ENCODE measurements at regions not wholly inside any gene's neighbourhood (a gene's known extent, or its start where the extent isn't known, plus 50 kb on each side); places are given as distances from the start of the nearest gene placed in this dataset.

- intact Hi-C loops (cut with micrococcal nuclease): no loop called here
- ATAC-seq (ENCODE audit: low read depth) (no peak), DNase-seq (no peak)
- no peak overlapping the region for H4K8ac ChIP-seq (ENCODE audit: low read depth in 2 of 2, low read length in 2 of 2)
- WGBS, 2 experiments (ENCODE audit: extremely low coverage in 2 of 2, insufficient read length in 1 of 2): 75% methylated on average over 1 of the region's 2 CpGs; no CpG with 5 or more reads in 1 of the 2 experiments
- no peaks in the 10 kb centered on the region for H3K4me1 ChIP-seq (ENCODE audit: control insufficient read depth, insufficient read depth, low read length)
- BruUV-seq (replicated peaks): no TSS peak
- H2BK120ac ChIP-seq (ENCODE audit: low read depth, low read length): no peak overlapping the region
- no peak overlapping the region for H3K4ac ChIP-seq (ENCODE audit: low read depth, low read length)
- H3K23ac ChIP-seq (ENCODE audit: low read depth, low read length): no peak overlapping the region
- no peaks in the 10 kb centered on the region for H3K9me1 ChIP-seq (ENCODE audit: insufficient read depth, low read length)
- no peaks in the 10 kb centered on the region for H3K36me3 ChIP-seq (ENCODE audit: control insufficient read depth, insufficient read depth, low read length)
- no peak overlapping the region for H3K4me2 ChIP-seq (ENCODE audit: low read depth, low read length)
- in situ Hi-C loops (cut with MboI; ENCODE audit: low sequenced_read_pairs): no loop called here
- no peak overlapping the region for H2BK20ac ChIP-seq (ENCODE audit: low read depth, low read length)
- no peak overlapping the region for H2BK5ac ChIP-seq (ENCODE audit: low read depth, low read length, poor library complexity, severe bottlenecking)
- no peak overlapping the region for H2AFZ ChIP-seq (replicated peaks; ENCODE audit: low read length, poor library complexity)
- H3K27me3 ChIP-seq (ENCODE audit: control insufficient read depth, insufficient read depth, low read length): no peaks in the 10 kb centered on the region
- no peaks in the 10 kb centered on the region for H3K79me1 ChIP-seq (ENCODE audit: low read depth in 1 of 2, low read length in 2 of 2)
- ChIA-PET CTCF (no interaction called here), POLR2A (ENCODE audit: unreplicated experiment) (no interaction called here)
- H3K9me3 ChIP-seq (ENCODE audit: control insufficient read depth, insufficient read depth, low read length): no peaks in the 10 kb centered on the region
- no peak overlapping the region for H2BK15ac ChIP-seq (ENCODE audit: low read depth, low read length)
- H3K4me3 ChIP-seq (ENCODE audit: insufficient read depth, low read depth, low read length): no peak overlapping the region
- dilution Hi-C loops (cut with HindIII; ENCODE audit: low sequenced_read_pairs, unreplicated experiment): no loop called here
- H3K56ac ChIP-seq (ENCODE audit: extremely low read depth, insufficient read depth, low read length): no peak overlapping the region
- no peak for TF ChIP-seq CHD1 (IDR thresholded peaks at IDR 0.05; ENCODE audit: low read depth, low read length)
- no peak for TF ChIP-seq FOS (IDR thresholded peaks at IDR 0.05; ENCODE audit: low read depth, low read length)
- no peak for TF ChIP-seq NFE2L2 (IDR thresholded peaks at IDR 0.05; ENCODE audit: low read depth, low read length)
- TF ChIP-seq ELK1 (IDR thresholded peaks at IDR 0.05; ENCODE audit: borderline replicate concordance, low read depth, low read length): no peak
- H3K14ac ChIP-seq (replicated peaks; ENCODE audit: low read depth, low read length): no peak overlapping the region
- no peak overlapping the region for H2AK9ac ChIP-seq (replicated peaks; ENCODE audit: low read depth, low read length, poor library complexity)
- no peak overlapping the region for H3K9ac ChIP-seq (ENCODE audit: low read depth, low read length)
- H3K18ac ChIP-seq (ENCODE audit: low read depth, low read length): no peak overlapping the region
- H2AK5ac ChIP-seq (ENCODE audit: low read depth, low read length): no peak overlapping the region
- no peaks in the 10 kb centered on the region for H4K20me1 ChIP-seq (ENCODE audit: insufficient read depth, low read length)
- H4K91ac ChIP-seq (ENCODE audit: insufficient read depth, low read depth, low read length): no peak overlapping the region
- H3K27ac ChIP-seq (ENCODE audit: insufficient read depth, low read length): no peak overlapping the region
- no peak overlapping the region for H4K5ac ChIP-seq (ENCODE audit: low read depth, low read length)
These were observed 140.1 kb upstream of the ZFP64 start for GRCh38 chr20:52331655-52332054.

All from IMR-90 (cell line).